H9 (cell line): ENCODE measurements at regions not wholly inside any gene's neighbourhood (a gene's known extent, or its start where the extent isn't known, plus 50 kb on each side); places are given as distances from the start of the nearest gene placed in this dataset.

Experiments used
- DNase-seq: peaks from one replicate; pipeline ENCODE4 v3.0.0-alpha.2; 2017
- H2AFZ ChIP-seq: one replicate; pipeline ENCODE4 v1.6.1; 2013; ENCODE audit warnings: mild to moderate bottlenecking, low read length, control low read depth, moderate library complexity
- H2AK5ac ChIP-seq: 2 replicates; pipeline ENCODE4 v1.6.1; 2013; ENCODE audit warnings: low read length, control low read depth, mixed read lengths; ENCODE audit not compliant: insufficient read length
- H2BK120ac ChIP-seq: one replicate; pipeline ENCODE4 v1.6.1; 2013; ENCODE audit warnings: low read depth, mild to moderate bottlenecking, low read length, control low read depth, inconsistent platforms; ENCODE audit not compliant: poor library complexity, severe bottlenecking
- H2BK12ac ChIP-seq: 2 replicates; pipeline ENCODE4 v1.6.1; 2013; ENCODE audit warnings: low read length, control low read depth, mixed read lengths, low read depth; ENCODE audit not compliant: insufficient read length
- H2BK15ac ChIP-seq: 2 replicates; pipeline ENCODE4 v1.6.1; 2013; ENCODE audit warnings: low read depth, low read length, control low read depth
- H2BK20ac ChIP-seq: one replicate; pipeline ENCODE4 v1.6.1; 2013; ENCODE audit warnings: low read depth, mild to moderate bottlenecking, low read length, control low read depth, inconsistent platforms; ENCODE audit not compliant: poor library complexity, severe bottlenecking
- H2BK5ac ChIP-seq: 2 replicates; pipeline ENCODE4 v1.6.1; 2013; ENCODE audit warnings: low read length, control low read depth, mixed read lengths; ENCODE audit not compliant: insufficient read length
- H3K14ac ChIP-seq: 2 replicates; pipeline ENCODE4 v1.6.1; 2013; ENCODE audit warnings: low read length, control low read depth; ENCODE audit not compliant: insufficient read depth
- H3K18ac ChIP-seq: 2 replicates; pipeline ENCODE4 v1.6.1; 2013; ENCODE audit warnings: low read depth, mild to moderate bottlenecking, mixed read lengths, low read length, control low read depth; ENCODE audit not compliant: insufficient read length
- H3K23ac ChIP-seq: 2 replicates; pipeline ENCODE4 v1.6.1; 2013; ENCODE audit warnings: low read length, control low read depth, mixed read lengths, low read depth; ENCODE audit not compliant: insufficient read length
- H3K23me2 ChIP-seq: 2 replicates; pipeline ENCODE4 v1.6.1; 2013; ENCODE audit warnings: low read depth, mild to moderate bottlenecking, mixed read lengths, low read length, control low read depth; ENCODE audit not compliant: insufficient read length, poor library complexity, severe bottlenecking
- H3K27ac ChIP-seq: 2 replicates; pipeline ENCODE4 v1.5.1; 2013; ENCODE audit warnings: low read length, control low read depth, mixed read lengths, low read depth; ENCODE audit not compliant: insufficient read length
- H3K27me3 ChIP-seq: 2 replicates; pipeline ENCODE4 v1.6.1; 2013; ENCODE audit warnings: low read length, control low read depth, inconsistent platforms; ENCODE audit not compliant: insufficient read depth
- H3K4ac ChIP-seq: 2 replicates; pipeline ENCODE4 v1.6.1; 2013; ENCODE audit warnings: low read depth, mild to moderate bottlenecking, control low read depth, inconsistent platforms, low read length, moderate library complexity
- H3K4me1 ChIP-seq: 2 replicates; pipeline ENCODE4 v1.6.1; 2013; ENCODE audit warnings: low read length, control low read depth, inconsistent platforms; ENCODE audit not compliant: insufficient read depth
- H3K4me2 ChIP-seq: 2 replicates; pipeline ENCODE4 v1.6.1; 2013; ENCODE audit warnings: low read length, control low read depth, mixed read lengths; ENCODE audit not compliant: insufficient read length, insufficient read depth
- H3K56ac ChIP-seq: 2 replicates; pipeline ENCODE4 v1.6.1; 2013; ENCODE audit warnings: low read depth, mild to moderate bottlenecking, mixed read lengths, low read length, control low read depth; ENCODE audit not compliant: insufficient read length
- H3K79me1 ChIP-seq: 2 replicates; pipeline ENCODE4 v1.6.1; 2013; ENCODE audit warnings: low read depth, mild to moderate bottlenecking, moderate library complexity, low read length, control low read depth, inconsistent platforms; ENCODE audit not compliant: insufficient read depth, poor library complexity, severe bottlenecking
- H3K79me2 ChIP-seq: 2 replicates; pipeline ENCODE4 v1.6.1; 2013; ENCODE audit warnings: low read length, control low read depth, inconsistent platforms; ENCODE audit not compliant: insufficient read depth
- H3K9ac ChIP-seq: 2 replicates; pipeline ENCODE4 v1.6.1; 2013; ENCODE audit warnings: low read length, control low read depth, mixed read lengths; ENCODE audit not compliant: insufficient read length; ENCODE audit errors: extremely low read depth
- H3K9me3 ChIP-seq: one replicate; pipeline ENCODE4 v1.6.1; 2013; ENCODE audit warnings: low read depth, low read length, inconsistent platforms; ENCODE audit not compliant: control insufficient read depth
- H3T11ph ChIP-seq: one replicate; pipeline ENCODE4 v1.6.1; 2013; ENCODE audit warnings: mild to moderate bottlenecking, low read length, control low read depth, inconsistent platforms
- H4K20me1 ChIP-seq: one replicate; pipeline ENCODE4 v1.6.1; 2013; ENCODE audit not compliant: control insufficient read depth, insufficient read length, insufficient read depth
- H4K5ac ChIP-seq: 2 replicates; pipeline ENCODE4 v1.6.1; 2013; ENCODE audit warnings: low read depth, mild to moderate bottlenecking, mixed read lengths, low read length, control low read depth; ENCODE audit not compliant: insufficient read length
- H4K8ac ChIP-seq: replicated peaks from 2 replicates; pipeline ENCODE4 v1.6.1; 2013; ENCODE audit warnings: low read length, control low read depth, mixed read lengths, low read depth; ENCODE audit not compliant: insufficient read length
- H4K91ac ChIP-seq: 2 replicates; pipeline ENCODE4 v1.6.1; 2013; ENCODE audit warnings: low read depth, mild to moderate bottlenecking, moderate library complexity, mixed read lengths, low read length, control low read depth; ENCODE audit not compliant: insufficient read length
- H3K27ac Mint-ChIP-seq, 3 experiments: 2 replicates in 2 of 3; 3 replicates in 1 of 3; pipeline ENCODE4 v1.8.0; 2020 to 2021; ENCODE audit warnings: mixed read lengths in 3 of 3, mild to moderate bottlenecking in 1 of 3, moderate library complexity in 1 of 3
- H3K27me3 Mint-ChIP-seq: 2 replicates; pipeline ENCODE4 v1.8.0; 2021; ENCODE audit warnings: low read depth, mild to moderate bottlenecking, moderate library complexity, mixed read lengths
- H3K36me3 Mint-ChIP-seq, 3 experiments: 2 replicates in 2 of 3; 3 replicates in 1 of 3; pipeline ENCODE4 v1.8.0; 2020 to 2021; ENCODE audit warnings: low read depth in 3 of 3, mixed read lengths in 3 of 3; ENCODE audit not compliant: insufficient read depth in 1 of 3
- H3K4me1 Mint-ChIP-seq, 2 experiments: 2 replicates each; pipeline ENCODE4 v1.8.0; 2020; ENCODE audit warnings: mixed read lengths in 2 of 2
- H3K4me3 Mint-ChIP-seq, 2 experiments: 2 replicates in 1 of 2; 3 replicates in 1 of 2; pipeline ENCODE4 v1.8.0; 2020 to 2021; ENCODE audit warnings: mild to moderate bottlenecking in 2 of 2, mixed read lengths in 2 of 2, moderate library complexity in 1 of 2
- H3K9me3 Mint-ChIP-seq, 2 experiments: 2 replicates in 1 of 2; 3 replicates in 1 of 2; pipeline ENCODE4 v1.8.0; 2020; ENCODE audit warnings: mild to moderate bottlenecking in 2 of 2, mixed read lengths in 2 of 2, moderate library complexity in 1 of 2
- WGBS: extraction: QIAGEN DNeasy Blood & Tissue Kit; methylation state at CpG from one replicate; pipeline ENCODE4 v1.1.7; 2013; ENCODE audit warnings: missing lambda C conversion rate, low lambda C conversion rate, mixed read lengths; ENCODE audit not compliant: insufficient read length; ENCODE audit errors: extremely low coverage; 5-methylcytosine and 5-hydroxymethylcytosine counted together
- TF ChIP-seq, protein P1 (sequence below): fragments of 200-600 bp; sonication (generic); conservative IDR thresholded peaks from 3 replicates; pipeline ENCODE4 v1.8.0; 2021; ENCODE audit warnings: antibody characterized with exemption, mild to moderate bottlenecking

DNA sequence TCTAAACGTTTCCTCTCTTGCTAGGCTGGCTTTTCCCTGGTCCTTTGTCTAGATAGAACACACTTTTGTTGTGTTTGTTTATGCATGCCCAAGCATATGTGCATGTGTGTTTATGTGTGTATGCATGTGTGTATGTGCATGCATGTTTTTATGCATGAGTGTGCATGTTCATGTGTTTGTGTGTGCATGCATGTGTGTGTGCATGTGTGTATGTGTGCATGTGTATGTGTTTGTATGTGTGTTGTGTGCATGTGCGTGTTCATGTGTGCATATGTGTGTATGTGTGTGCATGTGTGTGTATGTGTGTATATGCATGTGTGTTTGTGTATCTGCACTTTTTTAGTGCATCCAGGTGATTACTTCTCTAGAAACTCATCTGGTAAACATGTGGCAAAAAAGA lies 558.0 kb downstream of the GALR1 start:
- no peak overlapping the region for H2BK5ac ChIP-seq
- H3K18ac ChIP-seq, result no peak overlapping the region
- no peak overlapping the region for H3K14ac ChIP-seq
- H4K5ac ChIP-seq, result no peak overlapping the region
- no peaks in the 10 kb centered on the region for H3K9me3 ChIP-seq
- no CpG with 5 or more reads among the region's 2 CpGs for WGBS
- Mint-ChIP-seq H3K4me3 (no peak overlapping the region), H3K27me3 (no peaks in the 10 kb centered on the region; the same call in none of the 2 replicates), H3K27ac (no peak overlapping the region; a peak in 1 of 7 replicates), H3K9me3 (no peaks in the 10 kb centered on the region; a peak in 1 of 5 replicates), H3K4me1 (peaks cover 0 to 6% of the 10 kb centered on the region in 2 experiments; a peak in 1 of 4 replicates), H3K36me3 (no peaks in the 10 kb centered on the region)
- no peak overlapping the region for H2BK120ac ChIP-seq
- H3K27me3 ChIP-seq, result no peaks in the 10 kb centered on the region
- H2AFZ ChIP-seq, result no peak overlapping the region
- no peak overlapping the region for H2AK5ac ChIP-seq
- no peak overlapping the region for H3K23ac ChIP-seq
- H4K8ac ChIP-seq, result no peak overlapping the region
- H3K79me2 ChIP-seq, result no peaks in the 10 kb centered on the region
- no peaks in the 10 kb centered on the region for H3K23me2 ChIP-seq
- no peak overlapping the region for H3K4me2 ChIP-seq
- no peak overlapping the region for H4K91ac ChIP-seq
- TF ChIP-seq, protein P1, sequence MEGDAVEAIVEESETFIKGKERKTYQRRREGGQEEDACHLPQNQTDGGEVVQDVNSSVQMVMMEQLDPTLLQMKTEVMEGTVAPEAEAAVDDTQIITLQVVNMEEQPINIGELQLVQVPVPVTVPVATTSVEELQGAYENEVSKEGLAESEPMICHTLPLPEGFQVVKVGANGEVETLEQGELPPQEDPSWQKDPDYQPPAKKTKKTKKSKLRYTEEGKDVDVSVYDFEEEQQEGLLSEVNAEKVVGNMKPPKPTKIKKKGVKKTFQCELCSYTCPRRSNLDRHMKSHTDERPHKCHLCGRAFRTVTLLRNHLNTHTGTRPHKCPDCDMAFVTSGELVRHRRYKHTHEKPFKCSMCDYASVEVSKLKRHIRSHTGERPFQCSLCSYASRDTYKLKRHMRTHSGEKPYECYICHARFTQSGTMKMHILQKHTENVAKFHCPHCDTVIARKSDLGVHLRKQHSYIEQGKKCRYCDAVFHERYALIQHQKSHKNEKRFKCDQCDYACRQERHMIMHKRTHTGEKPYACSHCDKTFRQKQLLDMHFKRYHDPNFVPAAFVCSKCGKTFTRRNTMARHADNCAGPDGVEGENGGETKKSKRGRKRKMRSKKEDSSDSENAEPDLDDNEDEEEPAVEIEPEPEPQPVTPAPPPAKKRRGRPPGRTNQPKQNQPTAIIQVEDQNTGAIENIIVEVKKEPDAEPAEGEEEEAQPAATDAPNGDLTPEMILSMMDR, result no peak
- H4K20me1 ChIP-seq, result no peaks in the 10 kb centered on the region
- no peak overlapping the region for H2BK12ac ChIP-seq
- H3K79me1 ChIP-seq, result no peaks in the 10 kb centered on the region
- no peak overlapping the region for H3T11ph ChIP-seq
- no peak overlapping the region for H2BK15ac ChIP-seq
- no peak overlapping the region for H2BK20ac ChIP-seq
- no peak for DNase-seq
- no peak overlapping the region for H3K9ac ChIP-seq
- H3K56ac ChIP-seq, result no peak overlapping the region
- no peak overlapping the region for H3K27ac ChIP-seq
- H3K4ac ChIP-seq, result no peak overlapping the region
- H3K4me1 ChIP-seq, result no peaks in the 10 kb centered on the region
